ENCODE measurements at regions not wholly inside any gene's neighbourhood (a gene's known extent, or its start where the extent isn't known, plus 50 kb on each side); places are given as distances from the start of the nearest gene placed in this dataset.
A peak's percentile ranks its signal among the peaks of the same experiment; 100 is the strongest.

- TF ChIP-seq REST (IDR thresholded peaks at IDR 0.05; ENCODE audit: unreplicated experiment) (no peak), CREB1 (CRISPR knock-in tag; IDR thresholded peaks at IDR 0.05; ENCODE audit: low read depth) (no peak), POLR2AphosphoS5 (IDR thresholded peaks at IDR 0.05; ENCODE audit: low read depth) (no peak), ZNF331 (CRISPR knock-in tag; IDR thresholded peaks at IDR 0.05; ENCODE audit: low read depth) (no peak), EZH2 (IDR thresholded peaks at IDR 0.05; ENCODE audit: low read depth, unreplicated experiment) (no peak), NANOG (IDR thresholded peaks at IDR 0.05; ENCODE audit: borderline replicate concordance) (no peak), EZH2phosphoT487 (IDR thresholded peaks at IDR 0.05; ENCODE audit: unreplicated experiment) (no peak), ETS1 (IDR thresholded peaks at IDR 0.05) (no peak), JUNB (IDR thresholded peaks at IDR 0.05; ENCODE audit: unreplicated experiment) (no peak), ZNF114 (CRISPR knock-in tag; IDR thresholded peaks at IDR 0.05) (no peak), STAT1 (IDR thresholded peaks at IDR 0.05; ENCODE audit: unreplicated experiment) (no peak)
These were observed 157.2 kb upstream of the EEA1 start (continued) for GRCh38 chr12:93086288-93086727.

GRCh38 chr12:93087840-93088610, 158.9 kb upstream of the EEA1 start:
- ATAC-seq (no peak), DNase-seq (ENCODE audit: low spot score) (no peak)
- H3K9me2 ChIP-seq (ENCODE audit: insufficient read depth) = peaks cover 8% of the 10 kb centered on the region; the same call in 1 of the 2 replicates
- no peaks in the 10 kb centered on the region for H3K27me3 ChIP-seq (ENCODE audit: insufficient read depth)
- H3K27ac ChIP-seq (ENCODE audit: low read depth) = no peak overlapping the region
- no peak overlapping the region for H3K4me2 ChIP-seq
- no peaks in the 10 kb centered on the region for H4K20me1 ChIP-seq (replicated peaks; ENCODE audit: insufficient read depth)
- Mint-ChIP-seq H3K36me3 (ENCODE audit: low read depth) (peaks cover 9% of the 10 kb centered on the region; the same call in 2 of the 3 replicates), H3K9me3 (peaks cover 13% of the 10 kb centered on the region), H3K4me3 (no peak overlapping the region), H3K4me1 (peaks cover 12% of the 10 kb centered on the region; the same call in 2 of the 3 replicates), H3K27ac (no peak overlapping the region), H3K27me3 (ENCODE audit: insufficient read depth, low read depth, poor library complexity) (no peaks in the 10 kb centered on the region)
- no peak overlapping the region for H3K4me3 ChIP-seq
- no peaks in the 10 kb centered on the region for H3K79me2 ChIP-seq (replicated peaks; ENCODE audit: insufficient read depth)
- no peaks in the 10 kb centered on the region for H3K36me3 ChIP-seq (ENCODE audit: insufficient read depth)
- peak overlapping the region; percentile 30; the same call in 1 of the 2 replicates for H2AFZ ChIP-seq
- H3F3A ChIP-seq (replicated peaks; ENCODE audit: low read depth) = no peaks in the 10 kb centered on the region
- H3K4me1 ChIP-seq (ENCODE audit: insufficient read depth) = peaks cover 8% of the 10 kb centered on the region; the same call in 1 of the 2 replicates
- TF ChIP-seq CREB1 (CRISPR knock-in tag; IDR thresholded peaks at IDR 0.05; ENCODE audit: low read depth) = no peak
- TF ChIP-seq ZNF462 (CRISPR knock-in tag; IDR thresholded peaks at IDR 0.05) = no peak
- no peak for TF ChIP-seq NANOG (IDR thresholded peaks at IDR 0.05; ENCODE audit: borderline replicate concordance)
